HEK293 (cell line): ENCODE measurements at regions not wholly inside any gene's neighbourhood (a gene's known extent, or its start where the extent isn't known, plus 50 kb on each side); places are given as distances from the start of the nearest gene placed in this dataset.

ENCODE experiments used
- CTCF ChIA-PET: fragments of 350-600 bp; formaldehyde crosslinking; extraction: SDS; loops from one replicate; lab custom pipeline; 2021; ENCODE audit warnings: antibody characterized with exemption; lab: Yijun Ruan, JAX
- POLR2A ChIA-PET: fragments of 300-600 bp; formaldehyde crosslinking; extraction: SDS; loops from one replicate; lab custom pipeline; 2020; ENCODE audit warnings: antibody characterized with exemption, inconsistent platforms; lab: Yijun Ruan, JAX
- H3K27ac ChIP-seq: fragments of 200-500 bp; sonication (Bioruptor generic); 2 replicates; pipeline ENCODE4 v1.5.1; 2014; ENCODE audit warnings: low read depth, low read length, control low read depth, inconsistent platforms; ENCODE audit errors: extremely low read depth
- H3K36me3 ChIP-seq, 2 experiments: fragments of 200-500 bp in 1 of 2; sonication (Bioruptor generic) in 1 of 2; 1 replicate in 1 of 2; 2 replicates in 1 of 2; pipeline ENCODE4 v1.5.1; 2014 to 2017; ENCODE audit warnings: inconsistent platforms in 2 of 2, low read length in 2 of 2; ENCODE audit not compliant: control insufficient read depth in 2 of 2, insufficient read depth in 1 of 2
- H3K4me1 ChIP-seq: fragments of 200-500 bp; sonication (Bioruptor generic); 2 replicates; pipeline ENCODE4 v1.5.1; 2014; ENCODE audit warnings: mild to moderate bottlenecking, low read length, inconsistent platforms; ENCODE audit not compliant: control insufficient read depth, insufficient read depth
- H3K4me3 ChIP-seq: 2 replicates; pipeline ENCODE4 v1.5.1; 2011; ENCODE audit warnings: low read depth, mild to moderate bottlenecking, control low read depth, low read length, moderate library complexity
- H3K9me3 ChIP-seq: fragments of 200-500 bp; sonication (Bioruptor generic); 2 replicates; pipeline ENCODE4 v1.5.1; 2014; ENCODE audit warnings: low read depth, low read length, inconsistent platforms; ENCODE audit not compliant: control insufficient read depth, insufficient read depth
- AEBP2 ChIP-seq: fragments of 450-650 bp; formaldehyde crosslinking; IDR thresholded peaks from 2 replicates; pipeline ENCODE4 v1.5.1; 2016; ENCODE audit warnings: missing biosample characterization, missing genetic modification characterization, borderline replicate concordance
- HOXD13 ChIP-seq: sonication (generic); formaldehyde crosslinking; IDR thresholded peaks from 2 replicates; pipeline ENCODE4 v1.8.0; 2022; ENCODE audit warnings: missing genetic modification reagents, borderline replicate concordance
- IKZF3 ChIP-seq: fragments of 450-650 bp; IDR thresholded peaks from 2 replicates; pipeline ENCODE4 v1.5.0; 2018; ENCODE audit warnings: missing biosample characterization, mild to moderate bottlenecking, missing genetic modification characterization, moderate library complexity
- KLF8 ChIP-seq: fragments of 450-650 bp; formaldehyde crosslinking; IDR thresholded peaks from 2 replicates; pipeline ENCODE4 v1.5.1; 2016; ENCODE audit warnings: missing biosample characterization, missing genetic modification characterization
- REPIN1 ChIP-seq: fragments of 450-650 bp; formaldehyde crosslinking; IDR thresholded peaks from 2 replicates; pipeline ENCODE4 v1.5.1; 2017; ENCODE audit warnings: missing biosample characterization, missing genetic modification characterization, low read depth
- SALL2 ChIP-seq: fragments of 450-650 bp; formaldehyde crosslinking; IDR thresholded peaks from 2 replicates; pipeline ENCODE4 v1.5.0; 2017; ENCODE audit warnings: missing biosample characterization, mild to moderate bottlenecking, missing genetic modification characterization, borderline replicate concordance
- SP3 ChIP-seq: fragments of 450-650 bp; formaldehyde crosslinking; IDR thresholded peaks from 2 replicates; pipeline ENCODE4 v1.5.1; 2016; ENCODE audit warnings: missing biosample characterization, missing genetic modification characterization
- TCF7L2 ChIP-seq: IDR thresholded peaks from 2 replicates; pipeline ENCODE4 v1.6.1; 2011; ENCODE audit warnings: low read depth, mild to moderate bottlenecking, inconsistent platforms, low read length, moderate library complexity, borderline replicate concordance
- ZBTB48 ChIP-seq: fragments of 450-650 bp; formaldehyde crosslinking; IDR thresholded peaks from 2 replicates; pipeline ENCODE4 v1.5.1; 2016; ENCODE audit warnings: missing biosample characterization, missing genetic modification characterization
- ZFP37 ChIP-seq: fragments of 450-650 bp; formaldehyde crosslinking; IDR thresholded peaks from 2 replicates; pipeline ENCODE4 v1.5.1; 2016; ENCODE audit warnings: missing biosample characterization, missing genetic modification characterization
- ZIC2 ChIP-seq: fragments of 450-650 bp; formaldehyde crosslinking; IDR thresholded peaks from 2 replicates; pipeline ENCODE4 v1.5.1; 2016; ENCODE audit warnings: missing biosample characterization, missing genetic modification characterization
- ZNF18 ChIP-seq: fragments of 450-650 bp; formaldehyde crosslinking; IDR thresholded peaks from 2 replicates; pipeline ENCODE4 v1.5.1; 2016; ENCODE audit warnings: missing biosample characterization, missing genetic modification characterization
- ZNF214 ChIP-seq: fragments of 450-650 bp; formaldehyde crosslinking; IDR thresholded peaks from 2 replicates; pipeline ENCODE4 v1.5.1; 2017; ENCODE audit warnings: missing biosample characterization, mild to moderate bottlenecking, missing genetic modification characterization, borderline replicate concordance
- ZNF24 ChIP-seq: fragments of 450-650 bp; formaldehyde crosslinking; IDR thresholded peaks from 2 replicates; pipeline ENCODE4 v1.5.1; 2016; ENCODE audit warnings: missing biosample characterization, missing genetic modification characterization
- ZNF354C ChIP-seq: fragments of 450-650 bp; formaldehyde crosslinking; IDR thresholded peaks from 2 replicates; pipeline ENCODE4 v1.5.1; 2016; ENCODE audit warnings: missing biosample characterization, missing genetic modification characterization, low read depth, borderline replicate concordance
- ZNF366 ChIP-seq: fragments of 450-650 bp; formaldehyde crosslinking; conservative IDR thresholded peaks from 2 replicates; pipeline ENCODE4 v1.5.1; 2016; ENCODE audit warnings: missing biosample characterization, missing genetic modification characterization
- ZNF394 ChIP-seq: fragments of 450-650 bp; formaldehyde crosslinking; IDR thresholded peaks from 2 replicates; pipeline ENCODE4 v1.5.1; 2016; ENCODE audit warnings: missing biosample characterization, missing genetic modification characterization, mild to moderate bottlenecking, moderate library complexity, borderline replicate concordance
- ZNF501 ChIP-seq: fragments of 450-650 bp; formaldehyde crosslinking; IDR thresholded peaks from 2 replicates; pipeline ENCODE4 v1.5.1; 2016; ENCODE audit warnings: missing biosample characterization, missing genetic modification characterization
- ZNF510 ChIP-seq: fragments of 450-650 bp; formaldehyde crosslinking; IDR thresholded peaks from 2 replicates; pipeline ENCODE4 v1.5.1; 2018; ENCODE audit warnings: mild to moderate bottlenecking, missing genetic modification characterization, missing biosample characterization; ENCODE audit not compliant: insufficient replicate concordance
- ZNF624 ChIP-seq: fragments of 450-650 bp; formaldehyde crosslinking; IDR thresholded peaks from 2 replicates; pipeline ENCODE4 v1.5.1; 2017; ENCODE audit warnings: missing biosample characterization, missing genetic modification characterization
- ZNF645 ChIP-seq: fragments of 450-650 bp; formaldehyde crosslinking; IDR thresholded peaks from 2 replicates; pipeline ENCODE4; 2016; ENCODE audit warnings: missing biosample characterization, missing genetic modification characterization
- ZNF768 ChIP-seq: fragments of 450-650 bp; formaldehyde crosslinking; IDR thresholded peaks from 2 replicates; pipeline ENCODE4 v1.5.1; 2018; ENCODE audit warnings: missing biosample characterization, mild to moderate bottlenecking, missing genetic modification characterization
- TF ChIP-seq, protein P1 (sequence below): fragments of 450-650 bp; formaldehyde crosslinking; IDR thresholded peaks from 2 replicates; pipeline ENCODE4 v1.5.1; 2016; ENCODE audit warnings: missing biosample characterization, missing genetic modification characterization
- TF ChIP-seq, protein P2 (sequence below): fragments of 450-650 bp; formaldehyde crosslinking; IDR thresholded peaks from 2 replicates; pipeline ENCODE4 v1.5.1; 2016; ENCODE audit warnings: missing biosample characterization, missing genetic modification characterization
- TF ChIP-seq, protein P3 (sequence below): fragments of 450-650 bp; formaldehyde crosslinking; IDR thresholded peaks from 2 replicates; pipeline ENCODE4 v1.5.1; 2016; ENCODE audit warnings: missing biosample characterization, missing genetic modification characterization

GRCh38 chr6:91366781-91367180, 779.9 kb upstream of the MAP3K7 start:
- CTCF ChIA-PET, result interaction anchor here (1.4 kb wide), 1 partner anchor 426 kb away, joined by 3 read pairs; no protein-coding TSS in a partner anchor
- no peak overlapping the region for H3K4me3 ChIP-seq

GRCh38 chr6:91358986-91359385, 772.1 kb upstream of the MAP3K7 start:
- H3K36me3 ChIP-seq, result no peaks in the 10 kb centered on the region
- no peaks in the 10 kb centered on the region for H3K9me3 ChIP-seq
- POLR2A ChIA-PET, result no interaction called here
- no peak overlapping the region for H3K27ac ChIP-seq
- no peaks in the 10 kb centered on the region for H3K4me1 ChIP-seq
- CTCF ChIA-PET, result no interaction called here
- no peak overlapping the region for H3K4me3 ChIP-seq
- TF ChIP-seq REPIN1 (tag by site-specific recombination), result no peak
- TF ChIP-seq AEBP2 (tag by site-specific recombination), result no peak
- no peak for TF ChIP-seq ZNF768
- TF ChIP-seq TCF7L2, result no peak
- TF ChIP-seq, protein P1, sequence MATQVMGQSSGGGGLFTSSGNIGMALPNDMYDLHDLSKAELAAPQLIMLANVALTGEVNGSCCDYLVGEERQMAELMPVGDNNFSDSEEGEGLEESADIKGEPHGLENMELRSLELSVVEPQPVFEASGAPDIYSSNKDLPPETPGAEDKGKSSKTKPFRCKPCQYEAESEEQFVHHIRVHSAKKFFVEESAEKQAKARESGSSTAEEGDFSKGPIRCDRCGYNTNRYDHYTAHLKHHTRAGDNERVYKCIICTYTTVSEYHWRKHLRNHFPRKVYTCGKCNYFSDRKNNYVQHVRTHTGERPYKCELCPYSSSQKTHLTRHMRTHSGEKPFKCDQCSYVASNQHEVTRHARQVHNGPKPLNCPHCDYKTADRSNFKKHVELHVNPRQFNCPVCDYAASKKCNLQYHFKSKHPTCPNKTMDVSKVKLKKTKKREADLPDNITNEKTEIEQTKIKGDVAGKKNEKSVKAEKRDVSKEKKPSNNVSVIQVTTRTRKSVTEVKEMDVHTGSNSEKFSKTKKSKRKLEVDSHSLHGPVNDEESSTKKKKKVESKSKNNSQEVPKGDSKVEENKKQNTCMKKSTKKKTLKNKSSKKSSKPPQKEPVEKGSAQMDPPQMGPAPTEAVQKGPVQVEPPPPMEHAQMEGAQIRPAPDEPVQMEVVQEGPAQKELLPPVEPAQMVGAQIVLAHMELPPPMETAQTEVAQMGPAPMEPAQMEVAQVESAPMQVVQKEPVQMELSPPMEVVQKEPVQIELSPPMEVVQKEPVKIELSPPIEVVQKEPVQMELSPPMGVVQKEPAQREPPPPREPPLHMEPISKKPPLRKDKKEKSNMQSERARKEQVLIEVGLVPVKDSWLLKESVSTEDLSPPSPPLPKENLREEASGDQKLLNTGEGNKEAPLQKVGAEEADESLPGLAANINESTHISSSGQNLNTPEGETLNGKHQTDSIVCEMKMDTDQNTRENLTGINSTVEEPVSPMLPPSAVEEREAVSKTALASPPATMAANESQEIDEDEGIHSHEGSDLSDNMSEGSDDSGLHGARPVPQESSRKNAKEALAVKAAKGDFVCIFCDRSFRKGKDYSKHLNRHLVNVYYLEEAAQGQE, result no peak
- TF ChIP-seq ZIC2, result no peak
- no peak for TF ChIP-seq ZFP37 (tag by site-specific recombination)
- no peak for TF ChIP-seq IKZF3 (tag by site-specific recombination)
- TF ChIP-seq, protein P2, sequence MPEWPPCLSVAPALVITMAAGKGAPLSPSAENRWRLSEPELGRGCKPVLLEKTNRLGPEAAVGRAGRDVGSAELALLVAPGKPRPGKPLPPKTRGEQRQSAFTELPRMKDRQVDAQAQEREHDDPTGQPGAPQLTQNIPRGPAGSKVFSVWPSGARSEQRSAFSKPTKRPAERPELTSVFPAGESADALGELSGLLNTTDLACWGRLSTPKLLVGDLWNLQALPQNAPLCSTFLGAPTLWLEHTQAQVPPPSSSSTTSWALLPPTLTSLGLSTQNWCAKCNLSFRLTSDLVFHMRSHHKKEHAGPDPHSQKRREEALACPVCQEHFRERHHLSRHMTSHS (tag by site-specific recombination), result no peak
- no peak for TF ChIP-seq HOXD13 (CRISPR knock-in tag)
- TF ChIP-seq, protein P3, sequence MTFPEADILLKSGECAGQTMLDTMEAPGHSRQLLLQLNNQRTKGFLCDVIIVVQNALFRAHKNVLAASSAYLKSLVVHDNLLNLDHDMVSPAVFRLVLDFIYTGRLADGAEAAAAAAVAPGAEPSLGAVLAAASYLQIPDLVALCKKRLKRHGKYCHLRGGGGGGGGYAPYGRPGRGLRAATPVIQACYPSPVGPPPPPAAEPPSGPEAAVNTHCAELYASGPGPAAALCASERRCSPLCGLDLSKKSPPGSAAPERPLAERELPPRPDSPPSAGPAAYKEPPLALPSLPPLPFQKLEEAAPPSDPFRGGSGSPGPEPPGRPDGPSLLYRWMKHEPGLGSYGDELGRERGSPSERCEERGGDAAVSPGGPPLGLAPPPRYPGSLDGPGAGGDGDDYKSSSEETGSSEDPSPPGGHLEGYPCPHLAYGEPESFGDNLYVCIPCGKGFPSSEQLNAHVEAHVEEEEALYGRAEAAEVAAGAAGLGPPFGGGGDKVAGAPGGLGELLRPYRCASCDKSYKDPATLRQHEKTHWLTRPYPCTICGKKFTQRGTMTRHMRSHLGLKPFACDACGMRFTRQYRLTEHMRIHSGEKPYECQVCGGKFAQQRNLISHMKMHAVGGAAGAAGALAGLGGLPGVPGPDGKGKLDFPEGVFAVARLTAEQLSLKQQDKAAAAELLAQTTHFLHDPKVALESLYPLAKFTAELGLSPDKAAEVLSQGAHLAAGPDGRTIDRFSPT (tag by site-specific recombination), result no peak
- TF ChIP-seq ZNF366, result no peak
- no peak for TF ChIP-seq ZNF214 (tag by site-specific recombination)
- no peak for TF ChIP-seq ZNF354C
- no peak for TF ChIP-seq ZBTB48 (tag by site-specific recombination)

More at GRCh38 chr6:91366781-91367180, 779.9 kb upstream of the MAP3K7 start:
- Histone ChIP-seq H3K4me1 (no peaks in the 10 kb centered on the region), H3K36me3 (no peaks in the 10 kb centered on the region), H3K9me3 (no peaks in the 10 kb centered on the region), H3K27ac (no peak overlapping the region)
- no peak for TF ChIP-seq ZNF18 (tag by site-specific recombination)
- no peak for TF ChIP-seq ZNF501
- no peak for TF ChIP-seq SALL2 (tag by site-specific recombination)
- TF ChIP-seq ZNF645, result no peak
- no peak for TF ChIP-seq ZNF24 (tag by site-specific recombination)
- no peak for TF ChIP-seq ZNF394 (tag by site-specific recombination)
- TF ChIP-seq ZNF624 (tag by site-specific recombination), result no peak
- no peak for TF ChIP-seq ZNF510 (tag by site-specific recombination)
- no peak for TF ChIP-seq SP3 (tag by site-specific recombination)
- no peak for TF ChIP-seq KLF8
- POLR2A ChIA-PET, result no interaction called here
